PFSK-1 (cell line): ENCODE measurements at regions not wholly inside any gene's neighbourhood (a gene's known extent, or its start where the extent isn't known, plus 50 kb on each side); places are given as distances from the start of the nearest gene placed in this dataset.

ENCODE experiments used
- FOXP2 ChIP-seq: optimal IDR thresholded peaks from 2 replicates; pipeline ENCODE3; 2011; ENCODE audit warnings: borderline replicate concordance, control low read depth, inconsistent platforms; ENCODE audit not compliant: insufficient read depth; ENCODE audit errors: extremely low read length, extremely low read depth
- POLR2AphosphoS5 ChIP-seq: IDR thresholded peaks from 2 replicates; pipeline ENCODE4 v1.6.1; 2012; ENCODE audit warnings: low read depth, mild to moderate bottlenecking, control low read depth, low read length, moderate library complexity
- SIN3A ChIP-seq: IDR thresholded peaks from 2 replicates; pipeline ENCODE4 v1.6.1; 2012; ENCODE audit warnings: mild to moderate bottlenecking, low read length, moderate library complexity, borderline replicate concordance; ENCODE audit not compliant: insufficient read depth
- TAF1 ChIP-seq: IDR thresholded peaks from 2 replicates; pipeline ENCODE4 v1.6.1; 2012; ENCODE audit warnings: low read length, control low read depth, borderline replicate concordance; ENCODE audit not compliant: insufficient read depth
- TF ChIP-seq, protein P1 (sequence below), 2 experiments: IDR thresholded peaks; 2 replicates each; pipeline versions ENCODE4 v1.6.1 to v1.8.0; 2011 to 2012; ENCODE audit warnings: low read depth in 2 of 2, low read length in 2 of 2, control low read depth in 1 of 2, inconsistent platforms in 1 of 2, mild to moderate bottlenecking in 1 of 2, moderate library complexity in 1 of 2; ENCODE audit not compliant: insufficient read depth in 1 of 2

DNA sequence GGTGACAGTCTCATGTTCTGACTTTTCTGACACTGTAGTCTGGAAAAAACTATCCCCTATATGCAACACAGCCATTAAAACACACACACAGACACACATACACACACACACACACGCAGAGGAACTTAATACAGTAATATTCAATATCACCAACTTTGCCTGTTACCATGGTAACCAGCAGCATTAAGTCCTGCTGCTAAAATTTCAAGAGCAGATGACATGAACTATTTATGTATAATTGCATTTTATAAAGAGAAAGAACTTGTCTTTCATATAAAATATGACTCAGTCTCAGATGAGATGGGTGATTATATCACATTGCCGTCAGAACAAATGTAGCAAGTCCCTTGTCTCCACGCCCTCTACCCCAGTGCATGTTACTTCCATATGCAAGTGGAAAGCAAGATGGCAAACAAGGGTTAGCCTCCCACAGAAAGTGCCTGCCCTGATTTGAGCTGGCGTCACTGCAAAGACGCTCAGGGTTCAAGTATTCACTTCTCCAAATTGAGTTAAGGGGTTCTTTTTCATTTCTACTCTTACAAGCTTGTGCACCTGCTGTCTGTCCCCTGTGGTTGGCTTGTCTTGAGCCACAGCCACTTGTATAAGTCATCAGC lies 576.8 kb downstream of the UQCRFS1 start:
- TF ChIP-seq, protein P1, sequence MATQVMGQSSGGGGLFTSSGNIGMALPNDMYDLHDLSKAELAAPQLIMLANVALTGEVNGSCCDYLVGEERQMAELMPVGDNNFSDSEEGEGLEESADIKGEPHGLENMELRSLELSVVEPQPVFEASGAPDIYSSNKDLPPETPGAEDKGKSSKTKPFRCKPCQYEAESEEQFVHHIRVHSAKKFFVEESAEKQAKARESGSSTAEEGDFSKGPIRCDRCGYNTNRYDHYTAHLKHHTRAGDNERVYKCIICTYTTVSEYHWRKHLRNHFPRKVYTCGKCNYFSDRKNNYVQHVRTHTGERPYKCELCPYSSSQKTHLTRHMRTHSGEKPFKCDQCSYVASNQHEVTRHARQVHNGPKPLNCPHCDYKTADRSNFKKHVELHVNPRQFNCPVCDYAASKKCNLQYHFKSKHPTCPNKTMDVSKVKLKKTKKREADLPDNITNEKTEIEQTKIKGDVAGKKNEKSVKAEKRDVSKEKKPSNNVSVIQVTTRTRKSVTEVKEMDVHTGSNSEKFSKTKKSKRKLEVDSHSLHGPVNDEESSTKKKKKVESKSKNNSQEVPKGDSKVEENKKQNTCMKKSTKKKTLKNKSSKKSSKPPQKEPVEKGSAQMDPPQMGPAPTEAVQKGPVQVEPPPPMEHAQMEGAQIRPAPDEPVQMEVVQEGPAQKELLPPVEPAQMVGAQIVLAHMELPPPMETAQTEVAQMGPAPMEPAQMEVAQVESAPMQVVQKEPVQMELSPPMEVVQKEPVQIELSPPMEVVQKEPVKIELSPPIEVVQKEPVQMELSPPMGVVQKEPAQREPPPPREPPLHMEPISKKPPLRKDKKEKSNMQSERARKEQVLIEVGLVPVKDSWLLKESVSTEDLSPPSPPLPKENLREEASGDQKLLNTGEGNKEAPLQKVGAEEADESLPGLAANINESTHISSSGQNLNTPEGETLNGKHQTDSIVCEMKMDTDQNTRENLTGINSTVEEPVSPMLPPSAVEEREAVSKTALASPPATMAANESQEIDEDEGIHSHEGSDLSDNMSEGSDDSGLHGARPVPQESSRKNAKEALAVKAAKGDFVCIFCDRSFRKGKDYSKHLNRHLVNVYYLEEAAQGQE (IDR thresholded peaks at IDR 0.05; ENCODE audit: insufficient read depth in 1 of 2, low read depth in 2 of 2, low read length in 2 of 2), result no peak
- TF ChIP-seq POLR2AphosphoS5, result no peak
- TF ChIP-seq TAF1, result no peak
- no peak for TF ChIP-seq FOXP2
- no peak for TF ChIP-seq SIN3A

- TF ChIP-seq TAF1, result no peak
- no peak for TF ChIP-seq FOXP2
- TF ChIP-seq, protein P1 (IDR thresholded peaks at IDR 0.05; ENCODE audit: insufficient read depth in 1 of 2, low read depth in 2 of 2, low read length in 2 of 2), result no peak
These were observed 578.1 kb downstream of the UQCRFS1 start for GRCh38 chr19:28634837-28635236.

GRCh38 chr19:28634019-28634328 lies 579.0 kb downstream of the UQCRFS1 start:
- no peak for TF ChIP-seq POLR2AphosphoS5
- TF ChIP-seq, protein P1 (IDR thresholded peaks at IDR 0.05; ENCODE audit: insufficient read depth in 1 of 2, low read depth in 2 of 2, low read length in 2 of 2), result no peak
- no peak for TF ChIP-seq FOXP2
- no peak for TF ChIP-seq SIN3A
- TF ChIP-seq TAF1, result no peak

DNA sequence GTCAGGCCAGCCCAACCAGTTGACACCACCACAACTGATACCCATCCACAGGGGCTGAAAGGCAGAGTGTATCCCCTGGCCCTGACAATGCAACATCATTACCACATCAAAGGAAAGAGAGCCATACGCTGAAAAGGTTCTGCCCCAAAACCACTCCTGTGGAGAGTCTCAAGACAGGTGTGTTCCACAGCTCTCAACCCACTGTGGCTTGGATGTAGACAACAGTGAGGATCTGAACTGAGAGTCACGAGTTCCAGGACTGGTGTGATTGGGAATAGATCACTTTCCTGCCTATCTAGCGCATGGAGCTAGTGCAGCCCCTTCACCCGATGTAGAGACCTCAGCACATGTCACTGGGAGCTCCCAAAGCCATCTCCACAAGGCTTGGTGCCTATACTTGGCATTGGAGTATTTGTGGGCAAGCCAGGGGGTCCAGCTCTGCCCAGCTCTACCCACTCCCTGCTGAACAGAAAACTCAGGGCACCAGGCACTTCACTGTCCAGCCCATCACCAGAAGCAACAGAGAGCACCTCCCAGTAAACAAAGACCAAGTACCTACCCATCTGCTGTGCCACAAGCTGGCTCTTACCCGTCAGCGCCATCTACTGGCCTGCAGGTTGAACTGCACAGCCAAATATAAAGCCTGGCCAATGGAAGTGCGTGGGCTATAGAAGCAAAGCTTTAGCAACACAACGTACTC lies 579.5 kb downstream of the UQCRFS1 start:
- TF ChIP-seq, protein P1 (IDR thresholded peaks at IDR 0.05; ENCODE audit: insufficient read depth in 1 of 2, low read depth in 2 of 2, low read length in 2 of 2), result no peak
- TF ChIP-seq TAF1, result no peak
- TF ChIP-seq POLR2AphosphoS5, result no peak
- no peak for TF ChIP-seq FOXP2
- no peak for TF ChIP-seq SIN3A

DNA sequence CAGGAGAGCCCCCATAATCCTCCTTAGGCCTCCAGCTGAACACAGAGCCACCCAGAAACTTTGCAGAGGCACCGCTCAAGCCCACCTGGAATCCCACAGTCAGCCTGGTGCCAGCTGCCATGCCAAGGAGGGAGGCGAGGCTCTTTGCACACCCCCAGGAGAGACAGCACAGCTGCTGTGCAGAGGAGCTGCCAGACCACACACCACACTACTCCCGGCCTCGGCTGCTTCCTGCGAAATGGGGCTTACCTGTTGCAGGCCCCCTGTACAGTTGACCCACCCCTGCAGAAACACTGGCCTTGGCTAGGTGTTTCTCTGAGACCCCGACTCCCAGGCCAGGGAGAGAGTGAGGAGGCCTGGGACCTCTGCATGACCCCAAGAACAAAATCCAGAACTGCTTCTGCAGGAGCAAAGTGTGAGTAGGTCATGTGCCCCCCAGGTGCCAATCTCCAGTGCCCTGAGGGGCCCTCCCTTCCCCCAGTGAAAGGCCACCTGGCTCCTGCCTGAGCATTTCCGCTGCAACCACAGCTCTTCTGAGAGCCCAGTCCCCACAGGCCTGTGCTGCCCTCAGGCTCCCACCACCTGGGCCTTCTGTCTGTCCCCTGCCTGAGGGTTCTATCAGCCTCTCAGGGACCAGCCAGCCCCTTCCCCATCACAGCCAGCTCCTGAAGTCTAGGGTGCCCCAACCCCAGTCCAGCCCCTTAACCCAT lies 580.4 kb downstream of the UQCRFS1 start:
- TF ChIP-seq, protein P1 (IDR thresholded peaks at IDR 0.05; ENCODE audit: insufficient read depth in 1 of 2, low read depth in 2 of 2, low read length in 2 of 2), result no peak
